Caco-2 (cell line): ENCODE measurements at regions not wholly inside any gene's neighbourhood (a gene's known extent, or its start where the extent isn't known, plus 50 kb on each side); places are given as distances from the start of the nearest gene placed in this dataset.

Experiments used
- BruUV-seq: library from RNA; stranded (reverse); fragments of 400-500 nt; replicated peaks from 2 replicates; lab custom pipeline; 2021; lab: Mats Ljungman, UMichigan
- CTCF ChIA-PET: fragments of 300-600 bp; sonication (Branson Sonifier 250); formaldehyde crosslinking; loops from one replicate; lab custom pipeline; 2022; ENCODE audit warnings: antibody characterized with exemption; lab: Charles Lee
- POLR2A ChIA-PET: fragments of 300-600 bp; sonication (Branson Sonifier 250); formaldehyde crosslinking; loops from one replicate; lab custom pipeline; 2022; ENCODE audit warnings: antibody characterized with exemption; lab: Charles Lee
- DNase-seq, 2 experiments: peaks; one replicate each; pipeline versions ENCODE4 v3.0.0 to v3.0.0-alpha.2; 2020 to 2022
- H3K27me3 ChIP-seq: replicated peaks from 2 replicates; pipeline ENCODE4 v1.6.0; 2011; ENCODE audit warnings: low read length; ENCODE audit not compliant: control insufficient read depth, insufficient read depth
- H3K36me3 ChIP-seq: 2 replicates; pipeline ENCODE4 v1.5.1; 2011; ENCODE audit warnings: low read length; ENCODE audit not compliant: control insufficient read depth, insufficient read depth
- H3K4me1 ChIP-seq: fragments of 250-450 bp; sonication (Bioruptor Pico); 2 replicates; pipeline ENCODE4 v1.5.1; 2020; ENCODE audit warnings: mild to moderate bottlenecking
- H3K4me3 ChIP-seq: 2 replicates; pipeline ENCODE4 v1.5.1; 2011; ENCODE audit warnings: low read depth, mild to moderate bottlenecking, control low read depth, low read length
- H3K9me3 ChIP-seq: fragments of 250-450 bp; sonication (Bioruptor Pico); 2 replicates; pipeline ENCODE4 v1.5.1; 2020; ENCODE audit warnings: mild to moderate bottlenecking, moderate library complexity
- H3K27ac Mint-ChIP-seq: one replicate; pipeline ENCODE4 v1.8.0; 2022; ENCODE audit warnings: mixed read lengths; ENCODE audit not compliant: unreplicated experiment
- H3K27me3 Mint-ChIP-seq: one replicate; pipeline ENCODE4 v1.8.0; 2022; ENCODE audit warnings: mixed read lengths; ENCODE audit not compliant: insufficient read depth, unreplicated experiment
- H3K36me3 Mint-ChIP-seq: one replicate; pipeline ENCODE4 v1.8.0; 2022; ENCODE audit warnings: mild to moderate bottlenecking, mixed read lengths; ENCODE audit not compliant: insufficient read depth, unreplicated experiment
- H3K4me1 Mint-ChIP-seq: one replicate; pipeline ENCODE4 v1.8.0; 2022; ENCODE audit warnings: low read depth, mixed read lengths; ENCODE audit not compliant: unreplicated experiment
- H3K4me3 Mint-ChIP-seq: one replicate; pipeline ENCODE4 v1.8.0; 2022; ENCODE audit warnings: mild to moderate bottlenecking, moderate library complexity, mixed read lengths; ENCODE audit not compliant: unreplicated experiment
- H3K9me3 Mint-ChIP-seq: one replicate; pipeline ENCODE4 v1.8.0; 2022; ENCODE audit warnings: mixed read lengths; ENCODE audit not compliant: unreplicated experiment
- intact Hi-C: fragments of 100-400 bp; cut with micrococcal nuclease; formaldehyde crosslinking; loops from one replicate; pipeline ENCODE4 v1.10.0; 2022; ENCODE audit not compliant: unreplicated experiment
- TF ChIP-seq, protein P1 (sequence below), 2 experiments: fragments of 200-600 bp in 1 of 2; IDR thresholded peaks; 1 replicate in 1 of 2; 2 replicates in 1 of 2; pipeline versions ENCODE4 v1.5.1 to v1.8.0; 2011 to 2022; ENCODE audit warnings: antibody characterized with exemption in 1 of 2, control low read depth in 1 of 2, inconsistent platforms in 1 of 2, low read depth in 1 of 2, low read length in 1 of 2, mild to moderate bottlenecking in 1 of 2, moderate library complexity in 1 of 2; ENCODE audit not compliant: insufficient read depth in 1 of 2, severe bottlenecking in 1 of 2, unreplicated experiment in 1 of 2

DNA sequence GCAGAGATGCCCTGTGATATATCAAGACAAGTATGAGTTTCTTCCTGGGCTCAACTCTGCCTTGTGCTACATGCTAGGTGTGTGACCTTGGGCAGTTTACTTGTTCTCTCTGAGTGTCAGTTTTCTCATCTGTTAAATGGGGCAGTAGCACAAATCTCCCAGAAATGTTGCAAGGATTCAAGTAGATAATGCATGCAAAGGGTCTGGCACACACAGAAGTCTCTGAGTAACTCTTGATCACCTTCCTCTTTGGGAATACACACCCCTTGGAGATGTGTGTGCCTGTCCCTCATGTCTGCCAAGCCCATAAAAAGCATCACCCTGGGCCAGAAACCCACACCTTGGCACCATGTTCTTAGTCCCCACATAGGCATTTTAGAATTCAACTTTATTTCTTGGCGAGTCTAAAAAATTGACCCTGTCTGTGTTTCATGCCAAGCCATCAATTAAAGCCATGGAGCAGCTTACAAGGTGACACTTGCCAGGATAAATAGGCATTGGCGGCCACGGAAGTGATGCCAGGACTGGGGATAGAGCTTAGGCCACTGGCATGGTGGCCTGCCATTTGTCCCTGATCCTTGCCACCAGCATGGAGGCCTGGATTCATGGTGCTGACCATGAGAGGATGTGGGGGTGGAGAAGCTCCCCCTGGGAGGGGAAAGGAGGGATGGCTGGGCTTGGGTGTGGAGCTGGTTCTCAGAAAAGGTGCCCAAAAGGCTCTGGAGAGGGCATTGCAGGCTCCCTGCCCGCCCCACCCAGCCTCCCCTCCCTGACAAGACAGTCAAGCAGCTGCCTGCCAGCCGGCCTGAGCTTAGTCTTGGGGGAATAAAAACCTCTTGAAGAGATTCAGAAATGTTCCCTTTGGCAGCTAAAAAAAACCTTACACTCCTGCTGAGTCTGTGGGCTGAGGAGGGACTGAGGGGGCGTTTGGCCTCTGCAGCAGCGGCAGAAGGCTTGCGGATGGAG, 118.0 kb upstream of the IPO9 start:
- peaks cover 3% of the 10 kb centered on the region for H3K27me3 Mint-ChIP-seq
- CTCF ChIA-PET: interaction anchor here (0.7 to 8.1 kb wide), 2 partner anchors 82 to 187 kb away, joined by 8 to 178 read pairs; no protein-coding TSS in a partner anchor
- DNase-seq: no peak
- TF ChIP-seq, protein P1, sequence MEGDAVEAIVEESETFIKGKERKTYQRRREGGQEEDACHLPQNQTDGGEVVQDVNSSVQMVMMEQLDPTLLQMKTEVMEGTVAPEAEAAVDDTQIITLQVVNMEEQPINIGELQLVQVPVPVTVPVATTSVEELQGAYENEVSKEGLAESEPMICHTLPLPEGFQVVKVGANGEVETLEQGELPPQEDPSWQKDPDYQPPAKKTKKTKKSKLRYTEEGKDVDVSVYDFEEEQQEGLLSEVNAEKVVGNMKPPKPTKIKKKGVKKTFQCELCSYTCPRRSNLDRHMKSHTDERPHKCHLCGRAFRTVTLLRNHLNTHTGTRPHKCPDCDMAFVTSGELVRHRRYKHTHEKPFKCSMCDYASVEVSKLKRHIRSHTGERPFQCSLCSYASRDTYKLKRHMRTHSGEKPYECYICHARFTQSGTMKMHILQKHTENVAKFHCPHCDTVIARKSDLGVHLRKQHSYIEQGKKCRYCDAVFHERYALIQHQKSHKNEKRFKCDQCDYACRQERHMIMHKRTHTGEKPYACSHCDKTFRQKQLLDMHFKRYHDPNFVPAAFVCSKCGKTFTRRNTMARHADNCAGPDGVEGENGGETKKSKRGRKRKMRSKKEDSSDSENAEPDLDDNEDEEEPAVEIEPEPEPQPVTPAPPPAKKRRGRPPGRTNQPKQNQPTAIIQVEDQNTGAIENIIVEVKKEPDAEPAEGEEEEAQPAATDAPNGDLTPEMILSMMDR (IDR thresholded peaks at IDR 0.05; ENCODE audit: insufficient read depth in 1 of 2, low read depth in 1 of 2, low read length in 1 of 2, severe bottlenecking in 1 of 2, unreplicated experiment in 1 of 2): no peak
- no TSS peak for BruUV-seq
- no peaks in the 10 kb centered on the region for H3K36me3 ChIP-seq
- no peaks in the 10 kb centered on the region for H3K9me3 Mint-ChIP-seq
- no peak overlapping the region for H3K4me3 ChIP-seq
- H3K9me3 ChIP-seq: no peaks in the 10 kb centered on the region
- 0 out of 2 replicates have a peak, but pooled peaks cover 8% of the 10 kb centered on the region for H3K4me1 ChIP-seq
- H3K27me3 ChIP-seq: no peaks in the 10 kb centered on the region
- no peak overlapping the region for H3K27ac Mint-ChIP-seq
- no peaks in the 10 kb centered on the region for H3K4me1 Mint-ChIP-seq
- H3K36me3 Mint-ChIP-seq: no peaks in the 10 kb centered on the region
- no peak overlapping the region for H3K4me3 Mint-ChIP-seq
- POLR2A ChIA-PET: interaction anchor here (0.6 kb wide), 1 partner anchor 87 kb away, joined by 3 read pairs; no protein-coding TSS in a partner anchor
- intact Hi-C loops: no loop called here

DNA sequence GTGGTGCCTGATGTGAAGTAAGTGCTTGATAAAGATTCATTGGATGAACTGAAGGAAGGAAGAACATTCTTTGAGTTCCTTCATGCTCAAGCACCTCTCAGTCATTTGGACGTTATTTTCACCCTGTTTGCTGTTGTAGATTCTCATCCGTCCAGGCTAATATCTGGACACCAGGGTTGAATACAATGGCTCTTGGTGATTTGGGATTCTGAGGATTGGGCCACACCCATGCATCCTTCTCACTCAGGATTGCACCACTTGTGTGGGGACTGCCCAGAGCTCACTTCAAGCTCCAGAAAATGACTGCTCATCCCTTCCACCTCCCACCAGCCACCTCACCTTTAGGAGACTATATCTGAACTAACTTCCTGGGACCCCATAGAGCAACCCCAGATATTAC, 117.1 kb upstream of the IPO9 start:
- Mint-ChIP-seq H3K9me3 (no peaks in the 10 kb centered on the region), H3K27ac (no peak overlapping the region), H3K4me3 (no peak overlapping the region), H3K4me1 (no peaks in the 10 kb centered on the region), H3K27me3 (peaks cover 8% of the 10 kb centered on the region), H3K36me3 (no peaks in the 10 kb centered on the region)
- H3K9me3 ChIP-seq: no peaks in the 10 kb centered on the region
- no peaks in the 10 kb centered on the region for H3K27me3 ChIP-seq
- no TSS peak for BruUV-seq
- H3K4me3 ChIP-seq: no peak overlapping the region
- H3K36me3 ChIP-seq: no peaks in the 10 kb centered on the region
- 0 out of 2 replicates have a peak, but pooled peaks cover 8% of the 10 kb centered on the region for H3K4me1 ChIP-seq
- no peak for DNase-seq
- CTCF ChIA-PET: interaction anchor here (0.7 to 8.1 kb wide), 2 partner anchors 81 to 186 kb away, joined by 8 to 178 read pairs; no protein-coding TSS in a partner anchor
- POLR2A ChIA-PET: interaction anchor here (0.6 kb wide), 1 partner anchor 86 kb away, joined by 3 read pairs; no protein-coding TSS in a partner anchor
- intact Hi-C loops: no loop called here
- TF ChIP-seq, protein P1 (IDR thresholded peaks at IDR 0.05; ENCODE audit: insufficient read depth in 1 of 2, low read depth in 1 of 2, low read length in 1 of 2, severe bottlenecking in 1 of 2, unreplicated experiment in 1 of 2): no peak

DNA sequence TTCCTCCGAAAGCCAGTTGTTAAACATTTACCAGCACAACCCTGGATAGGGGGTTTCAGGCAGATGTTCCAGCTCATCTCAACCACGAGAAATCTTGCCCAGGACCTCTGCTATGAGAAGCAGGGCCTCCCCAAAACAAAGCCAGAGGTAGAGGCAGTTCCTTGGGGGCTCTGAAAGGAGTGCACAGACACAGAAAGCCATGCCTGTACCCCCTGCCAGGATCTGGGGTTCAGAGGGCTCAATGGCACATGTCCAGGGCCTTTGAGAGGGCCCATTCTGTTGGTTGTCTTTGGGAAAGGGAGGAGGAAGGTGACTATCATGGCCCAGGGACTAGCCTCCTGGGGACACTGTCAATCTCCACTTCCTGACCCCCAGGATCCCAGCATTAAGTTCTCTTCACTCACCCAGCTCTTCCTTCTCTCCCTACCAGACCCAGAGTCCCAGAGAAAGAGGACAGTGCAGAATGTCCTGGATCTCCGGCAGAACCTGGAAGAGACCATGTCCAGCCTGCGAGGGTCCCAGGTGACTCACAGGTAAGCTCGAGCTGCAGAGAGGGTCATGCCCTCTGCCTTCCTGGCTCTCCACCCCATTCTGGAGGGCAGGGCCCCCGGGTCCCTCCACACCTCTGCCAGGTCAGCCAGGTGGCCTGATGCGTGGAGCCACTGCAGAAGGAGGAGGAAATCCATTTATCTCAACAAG, 116.4 kb upstream of the IPO9 start:
- BruUV-seq: no TSS peak
- TF ChIP-seq, protein P1 (IDR thresholded peaks at IDR 0.05; ENCODE audit: insufficient read depth in 1 of 2, low read depth in 1 of 2, low read length in 1 of 2, severe bottlenecking in 1 of 2, unreplicated experiment in 1 of 2): no peak
- H3K9me3 Mint-ChIP-seq: no peaks in the 10 kb centered on the region
- no peaks in the 10 kb centered on the region for H3K4me1 Mint-ChIP-seq
- 0 out of 2 replicates have a peak, but pooled peaks cover 8% of the 10 kb centered on the region for H3K4me1 ChIP-seq
- H3K36me3 ChIP-seq: no peaks in the 10 kb centered on the region
- CTCF ChIA-PET: interaction anchor here (1.2 to 8.1 kb wide), 2 partner anchors 14 to 80 kb away, joined by 3 to 178 read pairs; no protein-coding TSS in a partner anchor
- H3K27me3 ChIP-seq: no peaks in the 10 kb centered on the region
- no peak overlapping the region for H3K27ac Mint-ChIP-seq
- peaks cover 10% of the 10 kb centered on the region for H3K27me3 Mint-ChIP-seq
- no peak for DNase-seq
- intact Hi-C loops: no loop called here
- H3K36me3 Mint-ChIP-seq: no peaks in the 10 kb centered on the region
- no peak overlapping the region for H3K4me3 ChIP-seq
- POLR2A ChIA-PET: no interaction called here
- H3K4me3 Mint-ChIP-seq: no peak overlapping the region
- H3K9me3 ChIP-seq: no peaks in the 10 kb centered on the region
